Stomach (tissue), 8 donors: ENCODE measurements at regions not wholly inside any gene's neighbourhood (a gene's known extent, or its start where the extent isn't known, plus 50 kb on each side); places are given as distances from the start of the nearest gene placed in this dataset.

Experiments used
- DNase-seq, 2 donors: peaks; one replicate each; pipeline versions ENCODE4 v3.0.0 to v3.0.0-alpha.2; 2013 to 2019
- H3K27ac ChIP-seq, 5 donors: fragments of 200-600 bp in 4 of 5; sonication (generic) in 4 of 5; one replicate each; pipeline ENCODE4 v1.5.1; 2013 to 2019; ENCODE audit warnings: mild to moderate bottlenecking in 1 of 5, moderate library complexity in 1 of 5
- H3K27me3 ChIP-seq, 3 donors: fragments of 200-600 bp; sonication (generic); one replicate each; pipeline ENCODE4 v1.5.1; 2017 to 2019; ENCODE audit warnings: mixed run types in 1 of 3
- H3K36me3 ChIP-seq, 4 donors: fragments of 200-600 bp; sonication (generic); 1 replicate in 3 of 4; 2 replicates in 1 of 4; pipeline ENCODE4 v1.5.1; 2016 to 2019
- H3K4me1 ChIP-seq, 4 donors: fragments of 200-600 bp; sonication (generic); one replicate each; pipeline ENCODE4 v1.5.1; 2016 to 2019
- H3K4me3 ChIP-seq, 4 donors: fragments of 200-600 bp; sonication (generic) in 3 of 4; one replicate each; pipeline ENCODE4 v1.5.1; 2016 to 2019; ENCODE audit warnings: mild to moderate bottlenecking in 1 of 4
- H3K9me3 ChIP-seq, 4 donors: fragments of 200-600 bp; sonication (generic); one replicate each; pipeline ENCODE4 v1.5.1; 2016 to 2019
- EP300 ChIP-seq: sonication (generic); formaldehyde crosslinking; IDR thresholded peaks from one replicate; pipeline ENCODE4 v1.6.1; 2017; ENCODE audit warnings: antibody characterized with exemption
- POLR2A ChIP-seq, 4 donors: fragments of 450-650 bp; IDR thresholded peaks; one replicate each; pipeline ENCODE4 v1.6.1; 2016; ENCODE audit warnings: antibody characterized with exemption in 4 of 4, control low read depth in 2 of 4, mild to moderate bottlenecking in 1 of 4, moderate library complexity in 1 of 4
- POLR2AphosphoS5 ChIP-seq, 3 donors: sonication (generic); formaldehyde crosslinking; IDR thresholded peaks; one replicate each; pipeline ENCODE4 v1.6.1; 2016; ENCODE audit warnings: antibody characterized with exemption in 3 of 3
- WGBS, 5 donors: extraction: QIAGEN DNeasy Blood & Tissue Kit in 3 of 5; methylation state at CpG; one replicate each; pipeline versions ENCODE4 v1.1.5 to v1.1.7; 2013 to 2018; 5-methylcytosine and 5-hydroxymethylcytosine counted together
- intact Hi-C: fragments of 100-400 bp; cut with DNase I; formaldehyde crosslinking; loops from one replicate; pipeline ENCODE4 v1.15.1; 2023; ENCODE audit warnings: low total_unique reads
- TF ChIP-seq, protein P1 (sequence below), 7 experiments: fragments of 450-650 bp in 4 of 7; fragments of 200-600 bp in 3 of 7; sonication (generic) in 3 of 7; IDR thresholded peaks; one replicate each; pipeline ENCODE4 v1.5.1; 2016 to 2019; ENCODE audit warnings: antibody characterized with exemption in 7 of 7, control low read depth in 2 of 7, mild to moderate bottlenecking in 1 of 7
- donor health status: healthy with polysubstance abuse.
- donor health status: Bipolar disorder and iron deficiency.
- donor health status: healthy.

- TF ChIP-seq POLR2A (IDR thresholded peaks at IDR 0.05) (no peak), EP300 (no peak), POLR2AphosphoS5 (IDR thresholded peaks at IDR 0.05) (no peak)
- TF ChIP-seq, protein P1, sequence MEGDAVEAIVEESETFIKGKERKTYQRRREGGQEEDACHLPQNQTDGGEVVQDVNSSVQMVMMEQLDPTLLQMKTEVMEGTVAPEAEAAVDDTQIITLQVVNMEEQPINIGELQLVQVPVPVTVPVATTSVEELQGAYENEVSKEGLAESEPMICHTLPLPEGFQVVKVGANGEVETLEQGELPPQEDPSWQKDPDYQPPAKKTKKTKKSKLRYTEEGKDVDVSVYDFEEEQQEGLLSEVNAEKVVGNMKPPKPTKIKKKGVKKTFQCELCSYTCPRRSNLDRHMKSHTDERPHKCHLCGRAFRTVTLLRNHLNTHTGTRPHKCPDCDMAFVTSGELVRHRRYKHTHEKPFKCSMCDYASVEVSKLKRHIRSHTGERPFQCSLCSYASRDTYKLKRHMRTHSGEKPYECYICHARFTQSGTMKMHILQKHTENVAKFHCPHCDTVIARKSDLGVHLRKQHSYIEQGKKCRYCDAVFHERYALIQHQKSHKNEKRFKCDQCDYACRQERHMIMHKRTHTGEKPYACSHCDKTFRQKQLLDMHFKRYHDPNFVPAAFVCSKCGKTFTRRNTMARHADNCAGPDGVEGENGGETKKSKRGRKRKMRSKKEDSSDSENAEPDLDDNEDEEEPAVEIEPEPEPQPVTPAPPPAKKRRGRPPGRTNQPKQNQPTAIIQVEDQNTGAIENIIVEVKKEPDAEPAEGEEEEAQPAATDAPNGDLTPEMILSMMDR (IDR thresholded peaks at IDR 0.05), result no peak
- Histone ChIP-seq H3K27ac (peak overlapping the region in 3 of 5 donors; percentile 56 to 79 (median 77)), H3K27me3 (peaks cover 0 to 24% (median 6%) of the 10 kb centered on the region in 3 donors), H3K36me3 (no peaks in the 10 kb centered on the region), H3K4me1 (peaks cover 16 to 40% (median 28%) of the 10 kb centered on the region in 4 donors), H3K9me3 (no peaks in the 10 kb centered on the region), H3K4me3 (no peak overlapping the region)
- DNase-seq, result no peak
- intact Hi-C loops, result no loop called here
- WGBS, 5 donors, result 77 to 83% (median 83%) methylated on average over 22 to 28 of the region's 28 CpGs
Observed at GRCh38 chr9:134230092-134230941, 66.0 kb upstream of the RNU6ATAC start.

DNA sequence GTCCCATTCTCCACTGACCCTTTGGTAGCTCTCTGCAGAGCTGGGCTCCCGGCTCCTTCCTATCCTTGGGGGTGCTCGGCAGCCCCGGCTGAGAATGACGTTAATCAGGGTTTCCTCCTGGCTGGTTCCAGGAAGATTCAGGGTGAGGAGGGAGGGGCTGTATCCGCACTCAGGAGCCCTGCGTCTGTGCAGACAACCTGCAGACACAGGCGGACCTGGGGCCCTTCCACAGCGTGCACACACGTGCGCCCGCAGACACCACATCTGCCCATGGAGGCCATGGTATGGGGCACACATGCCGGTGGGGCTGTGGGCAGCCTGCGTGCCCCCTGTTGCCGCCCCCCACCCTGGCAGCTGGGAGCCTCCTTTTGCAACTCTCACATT is 66.6 kb upstream of the RNU6ATAC start:
- no peaks in the 10 kb centered on the region for H3K36me3 ChIP-seq
- H3K9me3 ChIP-seq, result no peaks in the 10 kb centered on the region
- WGBS, 5 donors, result 49 to 63% (median 60%) methylated on average over 1 to 14 of the region's 14 CpGs
- H3K4me1 ChIP-seq, result peaks cover 16 to 46% (median 31%) of the 10 kb centered on the region in 4 donors
- H3K27ac ChIP-seq, result peak overlapping the region in 3 of 5 donors; percentile 56 to 79 (median 77)
- H3K27me3 ChIP-seq, result peaks cover 0 to 24% (median 11%) of the 10 kb centered on the region in 3 donors
- H3K4me3 ChIP-seq, result no peak overlapping the region
- intact Hi-C loops, result no loop called here
- no peak for TF ChIP-seq EP300
- no peak for TF ChIP-seq POLR2AphosphoS5 (IDR thresholded peaks at IDR 0.05)
- TF ChIP-seq, protein P1 (IDR thresholded peaks at IDR 0.05), result no peak
- no peak for TF ChIP-seq POLR2A (IDR thresholded peaks at IDR 0.05)
- DNase-seq, result no peak

GRCh38 chr9:134231330-134231745 is 67.0 kb upstream of the RNU6ATAC start:
- H3K27ac ChIP-seq, result peak overlapping the region in 4 of 5 donors; percentile 20 to 79 (median 66)

DNA sequence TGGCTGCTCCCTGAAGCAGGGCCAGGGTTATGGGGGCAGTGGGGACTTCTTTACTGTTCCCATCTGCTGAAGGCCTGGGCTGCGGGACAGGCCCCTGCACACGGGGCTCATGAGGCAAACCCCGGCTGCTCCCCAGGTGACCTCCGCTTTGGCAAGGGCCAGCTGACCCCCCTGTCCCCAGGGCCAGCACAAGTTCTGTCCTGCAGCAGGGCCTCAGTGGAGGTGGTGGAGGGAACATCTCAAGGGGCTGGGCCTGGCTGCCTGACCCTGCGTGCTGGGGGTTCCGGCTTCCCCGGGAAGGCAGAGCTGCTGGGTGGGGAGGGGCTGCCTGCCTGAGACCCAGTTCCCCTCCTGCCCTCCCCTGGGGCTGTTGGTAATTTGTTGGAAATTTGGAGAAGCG is 67.4 kb upstream of the RNU6ATAC start:
- intact Hi-C loops, result no loop called here
- Histone ChIP-seq H3K4me3 (no peak overlapping the region), H3K4me1 (peaks cover 16 to 50% (median 35%) of the 10 kb centered on the region in 4 donors), H3K27ac (peak overlapping the region in 4 of 5 donors; percentile 20 to 79 (median 66)), H3K36me3 (no peaks in the 10 kb centered on the region), H3K27me3 (peaks cover 0 to 23% (median 12%) of the 10 kb centered on the region in 3 donors), H3K9me3 (no peaks in the 10 kb centered on the region)
- no peak for TF ChIP-seq POLR2A (IDR thresholded peaks at IDR 0.05)
- 73 to 90% (median 86%) methylated on average over 6 to 8 of the region's 8 CpGs for WGBS, 5 donors
- no peak for DNase-seq

More at GRCh38 chr9:134231330-134231745, 67.0 kb upstream of the RNU6ATAC start:
- 24 to 58% (median 44%) methylated on average over 9 to 12 of the region's 12 CpGs for WGBS, 5 donors
- no peak for DNase-seq
- H3K27me3 ChIP-seq, result peaks cover 0 to 24% (median 12%) of the 10 kb centered on the region in 3 donors
- intact Hi-C loops, result no loop called here
- TF ChIP-seq, protein P1 (IDR thresholded peaks at IDR 0.05), result no peak
- no peak for TF ChIP-seq EP300
- TF ChIP-seq POLR2A (IDR thresholded peaks at IDR 0.05), result no peak
- TF ChIP-seq POLR2AphosphoS5 (IDR thresholded peaks at IDR 0.05), result peak in 1 of 3 donors; percentile 58
- H3K4me1 ChIP-seq, result peaks cover 16 to 48% (median 34%) of the 10 kb centered on the region in 4 donors
- H3K36me3 ChIP-seq, result no peaks in the 10 kb centered on the region
- no peak overlapping the region for H3K4me3 ChIP-seq
- no peaks in the 10 kb centered on the region for H3K9me3 ChIP-seq
